CD14-positive monocyte (primary cell): ENCODE measurements at regions not wholly inside any gene's neighbourhood (a gene's known extent, or its start where the extent isn't known, plus 50 kb on each side); places are given as distances from the start of the nearest gene placed in this dataset.

ENCODE experiments used
- DNase-seq, 3 donors: peaks; one replicate each; pipeline ENCODE4 v3.0.0-alpha.2; 2011 to 2022
- H2AFZ ChIP-seq: 2 replicates; pipeline ENCODE4 v1.6.0; 2012; ENCODE audit warnings: mild to moderate bottlenecking, low read depth, low read length, inconsistent platforms; ENCODE audit not compliant: insufficient read depth, poor library complexity, severe bottlenecking
- H3K27ac ChIP-seq, 2 donors: 1 replicate in 1 of 2; 2 replicates in 1 of 2; pipeline ENCODE4 v1.5.1; 2012 to 2013; ENCODE audit warnings: low read length in 2 of 2, control low read depth in 1 of 2, inconsistent platforms in 1 of 2, low read depth in 1 of 2, mild to moderate bottlenecking in 1 of 2
- H3K27me3 ChIP-seq, 2 donors: one replicate each; pipeline versions ENCODE4 v1.6.0 to v1.6.1; 2011 to 2013; ENCODE audit warnings: low read length in 2 of 2; ENCODE audit not compliant: control insufficient read depth in 2 of 2, insufficient read depth in 2 of 2
- H3K36me3 ChIP-seq, 2 donors: replicated peaks in 1 of 2; 1 replicate in 1 of 2; 2 replicates in 1 of 2; pipeline versions ENCODE4 v1.5.1 to v1.6.1; 2012 to 2013; ENCODE audit warnings: low read length in 2 of 2, control low read depth in 1 of 2, inconsistent platforms in 1 of 2, mild to moderate bottlenecking in 1 of 2; ENCODE audit not compliant: insufficient read depth in 2 of 2, control insufficient read depth in 1 of 2
- H3K4me1 ChIP-seq, 2 donors: 1 replicate in 1 of 2; 2 replicates in 1 of 2; pipeline versions ENCODE4 v1.5.1 to v1.6.1; 2012 to 2013; ENCODE audit warnings: low read length in 2 of 2, control low read depth in 1 of 2, inconsistent platforms in 1 of 2, mild to moderate bottlenecking in 1 of 2, moderate library complexity in 1 of 2; ENCODE audit not compliant: insufficient read depth in 2 of 2, control insufficient read depth in 1 of 2
- H3K4me2 ChIP-seq: replicated peaks from 2 replicates; pipeline ENCODE3; 2012; ENCODE audit warnings: low read length, moderate library complexity, mild to moderate bottlenecking; ENCODE audit not compliant: poor library complexity, severe bottlenecking; ENCODE audit errors: extremely low read depth
- H3K4me3 ChIP-seq, 3 experiments: fragments of 200-600 bp in 1 of 3; sonication (generic) in 1 of 3; replicated peaks in 1 of 3; 1 replicate in 2 of 3; 2 replicates in 1 of 3; pipeline ENCODE4 v1.5.1; 2011 to 2013; ENCODE audit warnings: low read length in 3 of 3, mild to moderate bottlenecking in 3 of 3, control low read depth in 2 of 3, low read depth in 2 of 3, inconsistent platforms in 1 of 3, moderate library complexity in 1 of 3
- H3K79me2 ChIP-seq: 2 replicates; pipeline ENCODE4 v1.6.0; 2012; ENCODE audit warnings: mild to moderate bottlenecking, control low read depth, inconsistent platforms, low read length, moderate library complexity; ENCODE audit not compliant: insufficient read depth
- H3K9ac ChIP-seq: 2 replicates; pipeline ENCODE4 v1.6.0; 2017; ENCODE audit warnings: low read length, mild to moderate bottlenecking; ENCODE audit not compliant: insufficient read depth, poor library complexity, severe bottlenecking
- H3K9me3 ChIP-seq, 2 donors: replicated peaks in 1 of 2; 1 replicate in 1 of 2; 2 replicates in 1 of 2; pipeline versions ENCODE4 v1.5.1 to v1.6.1; 2012 to 2013; ENCODE audit warnings: low read length in 2 of 2, control low read depth in 1 of 2; ENCODE audit not compliant: control insufficient read depth in 1 of 2, insufficient read depth in 1 of 2
- H4K20me1 ChIP-seq: 2 replicates; pipeline ENCODE4 v1.6.0; 2012; ENCODE audit warnings: mild to moderate bottlenecking, low read length, control low read depth, moderate library complexity; ENCODE audit not compliant: insufficient read depth
- H3K27ac Mint-ChIP-seq, 7 donors: one replicate each; pipeline ENCODE4 v1.8.0; 2020; ENCODE audit warnings: mild to moderate bottlenecking in 7 of 7, mixed read lengths in 7 of 7, moderate library complexity in 6 of 7, inconsistent platforms in 2 of 7
- H3K27me3 Mint-ChIP-seq, 3 donors: one replicate each; pipeline ENCODE4 v1.8.0; 2021 to 2022; ENCODE audit warnings: low read depth in 3 of 3, mild to moderate bottlenecking in 3 of 3, mixed read lengths in 3 of 3, moderate library complexity in 3 of 3, inconsistent platforms in 1 of 3
- H3K36me3 Mint-ChIP-seq, 2 donors: one replicate each; pipeline ENCODE4 v1.8.0; 2020; ENCODE audit warnings: mixed read lengths in 2 of 2, inconsistent platforms in 1 of 2, mild to moderate bottlenecking in 1 of 2
- H3K4me1 Mint-ChIP-seq: one replicate; pipeline ENCODE4 v1.8.0; 2020; ENCODE audit warnings: mild to moderate bottlenecking, mixed read lengths
- H3K4me3 Mint-ChIP-seq, 2 donors: one replicate each; pipeline ENCODE4 v1.8.0; 2020; ENCODE audit warnings: mild to moderate bottlenecking in 2 of 2, mixed read lengths in 2 of 2, moderate library complexity in 1 of 2
- H3K9me3 Mint-ChIP-seq, 7 donors: one replicate each; pipeline ENCODE4 v1.8.0; 2020 to 2022; ENCODE audit warnings: mixed read lengths in 7 of 7, mild to moderate bottlenecking in 6 of 7, moderate library complexity in 6 of 7, inconsistent platforms in 2 of 7
- WGBS: methylation state at CpG from one replicate; pipeline ENCODE4 v1.1.5; 2013; ENCODE audit warnings: missing lambda C conversion rate; ENCODE audit not compliant: insufficient coverage; 5-methylcytosine and 5-hydroxymethylcytosine counted together
- intact Hi-C, 2 donors: fragments of 100-400 bp; cut with micrococcal nuclease; formaldehyde crosslinking; loops; one replicate each; pipeline versions ENCODE4 v1.15.0 to v1.15.1; 2023
- TF ChIP-seq, protein P1 (sequence below): fragments of 200-600 bp; IDR thresholded peaks from one replicate; pipeline ENCODE4 v1.8.0; 2022; ENCODE audit warnings: antibody characterized with exemption, mild to moderate bottlenecking

DNA sequence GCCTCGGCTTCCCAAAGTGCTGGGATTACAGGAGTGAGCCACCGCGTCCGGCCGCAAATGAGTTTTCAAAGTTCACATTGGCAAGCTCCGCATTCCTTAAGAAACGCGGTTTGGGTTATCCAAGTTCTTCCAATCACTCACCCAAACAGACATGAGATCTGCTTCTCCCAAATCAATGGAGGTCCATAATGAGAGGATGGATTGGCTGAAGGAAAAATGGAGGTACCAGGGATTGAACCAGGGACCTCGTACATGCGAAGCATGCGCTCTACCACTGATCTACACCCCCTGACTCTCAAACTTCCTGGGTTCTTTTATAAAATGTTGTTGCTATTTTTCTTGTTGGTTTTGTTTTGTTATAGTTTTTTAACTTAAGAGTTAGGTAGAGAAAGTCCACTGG, 170.0 kb downstream of the GPX5 start:
- H3K27me3 Mint-ChIP-seq = peaks cover 71 to 85% (median 74%) of the 10 kb centered on the region in 3 donors
- DNase-seq = no peak
- TF ChIP-seq, protein P1, sequence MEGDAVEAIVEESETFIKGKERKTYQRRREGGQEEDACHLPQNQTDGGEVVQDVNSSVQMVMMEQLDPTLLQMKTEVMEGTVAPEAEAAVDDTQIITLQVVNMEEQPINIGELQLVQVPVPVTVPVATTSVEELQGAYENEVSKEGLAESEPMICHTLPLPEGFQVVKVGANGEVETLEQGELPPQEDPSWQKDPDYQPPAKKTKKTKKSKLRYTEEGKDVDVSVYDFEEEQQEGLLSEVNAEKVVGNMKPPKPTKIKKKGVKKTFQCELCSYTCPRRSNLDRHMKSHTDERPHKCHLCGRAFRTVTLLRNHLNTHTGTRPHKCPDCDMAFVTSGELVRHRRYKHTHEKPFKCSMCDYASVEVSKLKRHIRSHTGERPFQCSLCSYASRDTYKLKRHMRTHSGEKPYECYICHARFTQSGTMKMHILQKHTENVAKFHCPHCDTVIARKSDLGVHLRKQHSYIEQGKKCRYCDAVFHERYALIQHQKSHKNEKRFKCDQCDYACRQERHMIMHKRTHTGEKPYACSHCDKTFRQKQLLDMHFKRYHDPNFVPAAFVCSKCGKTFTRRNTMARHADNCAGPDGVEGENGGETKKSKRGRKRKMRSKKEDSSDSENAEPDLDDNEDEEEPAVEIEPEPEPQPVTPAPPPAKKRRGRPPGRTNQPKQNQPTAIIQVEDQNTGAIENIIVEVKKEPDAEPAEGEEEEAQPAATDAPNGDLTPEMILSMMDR = no peak
- intact Hi-C loops = no loop called here
- H3K4me2 ChIP-seq = no peak overlapping the region
- H3K79me2 ChIP-seq = no peaks in the 10 kb centered on the region
- H3K9ac ChIP-seq = no peak overlapping the region
- peaks cover 0 to 7% of the 10 kb centered on the region in 2 donors for H3K36me3 Mint-ChIP-seq
- H3K9me3 Mint-ChIP-seq = peaks cover 0 to 45% (median 28%) of the 10 kb centered on the region in 7 donors
- no peaks in the 10 kb centered on the region for H3K4me1 ChIP-seq
- no peak overlapping the region for H3K27ac Mint-ChIP-seq
- H4K20me1 ChIP-seq = no peaks in the 10 kb centered on the region
- H3K27ac ChIP-seq = no peak overlapping the region
- WGBS = 38% methylated on average over 3 of the region's 11 CpGs
- H2AFZ ChIP-seq = no peak overlapping the region
- peaks cover 53 to 69% of the 10 kb centered on the region in 2 donors for H3K27me3 ChIP-seq
- no peak overlapping the region for H3K4me3 ChIP-seq
- H3K4me1 Mint-ChIP-seq = no peaks in the 10 kb centered on the region
- peak overlapping the region in 1 of 2 donors; percentile 75 for H3K4me3 Mint-ChIP-seq
- no peaks in the 10 kb centered on the region for H3K36me3 ChIP-seq
- peaks cover 4 to 42% of the 10 kb centered on the region in 2 donors for H3K9me3 ChIP-seq

DNA sequence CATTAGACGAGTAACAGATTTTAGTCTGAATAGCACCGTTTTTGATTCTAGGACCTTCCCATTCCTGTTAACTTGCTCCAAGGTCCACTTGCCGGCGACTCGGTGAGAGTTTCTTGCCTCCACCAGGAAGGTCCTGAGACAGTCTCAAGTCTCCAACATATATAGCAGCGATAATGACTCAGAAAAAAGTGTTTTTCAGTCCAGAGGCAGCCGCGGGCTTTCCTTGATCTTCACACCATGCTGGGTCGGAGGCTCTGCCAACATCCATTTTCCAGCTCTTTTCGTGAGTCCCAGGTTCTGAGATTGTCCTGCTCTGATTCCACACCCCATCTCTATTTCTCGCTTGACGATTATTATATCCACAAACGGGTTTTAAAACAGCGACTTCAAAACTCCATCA, 170.5 kb downstream of the GPX5 start:
- H3K79me2 ChIP-seq = no peaks in the 10 kb centered on the region
- no peaks in the 10 kb centered on the region for H3K4me1 Mint-ChIP-seq
- H4K20me1 ChIP-seq = no peaks in the 10 kb centered on the region
- 28% methylated on average over 13 of the region's 14 CpGs for WGBS
- peaks cover 4 to 42% of the 10 kb centered on the region in 2 donors for H3K9me3 ChIP-seq
- H2AFZ ChIP-seq = no peak overlapping the region
- intact Hi-C loops = no loop called here
- H3K4me2 ChIP-seq = no peak overlapping the region
- H3K27ac ChIP-seq = no peak overlapping the region
- peak overlapping the region in 1 of 2 donors; percentile 75 for H3K4me3 Mint-ChIP-seq
- no peaks in the 10 kb centered on the region for H3K4me1 ChIP-seq
- no peaks in the 10 kb centered on the region for H3K36me3 ChIP-seq
- peaks cover 72 to 85% (median 74%) of the 10 kb centered on the region in 3 donors for H3K27me3 Mint-ChIP-seq
- H3K27me3 ChIP-seq = peaks cover 53 to 69% of the 10 kb centered on the region in 2 donors
- TF ChIP-seq, protein P1 = no peak
- H3K27ac Mint-ChIP-seq = no peak overlapping the region
- no peak for DNase-seq
- peaks cover 0 to 45% (median 28%) of the 10 kb centered on the region in 7 donors for H3K9me3 Mint-ChIP-seq
- no peak overlapping the region for H3K9ac ChIP-seq
- H3K36me3 Mint-ChIP-seq = peaks cover 0 to 7% of the 10 kb centered on the region in 2 donors
- H3K4me3 ChIP-seq = no peak overlapping the region
